ENCODE measurements at regions not wholly inside any gene's neighbourhood (a gene's known extent, or its start where the extent isn't known, plus 50 kb on each side); places are given as distances from the start of the nearest gene placed in this dataset.
A peak's percentile ranks its signal among the peaks of the same experiment; 100 is the strongest.

DNA sequence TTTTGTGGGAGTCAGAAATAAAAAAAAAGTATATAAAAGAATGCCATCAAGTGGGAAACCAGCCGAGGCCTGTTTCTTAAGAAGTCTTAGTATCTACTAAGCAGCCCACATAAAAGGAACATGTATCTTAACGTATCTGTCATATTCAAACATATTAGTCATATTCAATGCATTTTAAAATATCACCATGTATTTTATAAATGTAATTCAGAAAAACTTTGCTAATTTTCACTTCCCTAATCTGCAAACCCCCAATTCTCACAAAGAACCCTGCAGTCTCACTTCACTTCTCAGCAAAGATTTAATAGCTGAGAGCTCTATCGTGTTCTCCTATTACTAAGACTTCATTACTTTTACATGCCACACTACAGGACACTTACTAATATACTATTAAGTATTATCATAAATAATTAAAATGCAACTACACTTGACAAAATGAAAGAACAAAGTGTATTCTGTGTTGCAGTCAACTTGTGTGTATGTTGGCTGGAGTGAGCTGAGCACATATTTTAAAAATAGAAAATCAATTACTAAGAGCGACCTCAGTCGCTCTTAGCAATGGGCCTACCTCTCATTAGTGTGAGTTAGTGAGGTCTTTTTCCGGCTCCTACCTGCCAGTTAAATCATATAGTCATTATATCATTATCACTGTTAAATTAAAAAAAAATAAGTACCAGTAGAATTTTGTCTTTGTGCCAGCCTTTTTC, 484.3 kb downstream of the LMO4 start:
- no CpG with 5 or more reads among the region's 6 CpGs for WGBS, 2 experiments (ENCODE audit: insufficient coverage in 2 of 2)
- H3K27ac ChIP-seq (ENCODE audit: low read depth, low read length, severe bottlenecking), result no peak overlapping the region
- H3K4me3 ChIP-seq (ENCODE audit: extremely low read depth, insufficient read depth, low read length, poor library complexity, severe bottlenecking), result no peak overlapping the region
- no peaks in the 10 kb centered on the region for H3K36me3 ChIP-seq (ENCODE audit: control insufficient read depth, insufficient read depth, low read length)
- no peaks in the 10 kb centered on the region for H3K4me1 ChIP-seq (ENCODE audit: control insufficient read depth, insufficient read depth, low read length, poor library complexity, severe bottlenecking)
- no peaks in the 10 kb centered on the region for H3K9me3 ChIP-seq (ENCODE audit: control insufficient read depth, low read length)

GRCh38 chr1:87814573-87814972, 485.9 kb downstream of the LMO4 start:
- Histone ChIP-seq H3K4me1 (ENCODE audit: control insufficient read depth, insufficient read depth, low read length, poor library complexity, severe bottlenecking) (no peaks in the 10 kb centered on the region), H3K9me3 (ENCODE audit: control insufficient read depth, low read length) (no peaks in the 10 kb centered on the region), H3K36me3 (ENCODE audit: control insufficient read depth, insufficient read depth, low read length) (no peaks in the 10 kb centered on the region), H3K27ac (ENCODE audit: low read depth, low read length, severe bottlenecking) (no peak overlapping the region), H3K4me3 (ENCODE audit: extremely low read depth, insufficient read depth, low read length, poor library complexity, severe bottlenecking) (no peak overlapping the region)
- no CpG with 5 or more reads among the region's 1 CpG for WGBS, 2 experiments (ENCODE audit: insufficient coverage in 2 of 2)

GRCh38 chr1:87816646-87817045, 488.0 kb downstream of the LMO4 start:
- Histone ChIP-seq H3K27ac (ENCODE audit: low read depth, low read length, severe bottlenecking) (no peak overlapping the region), H3K4me3 (ENCODE audit: extremely low read depth, insufficient read depth, low read length, poor library complexity, severe bottlenecking) (no peak overlapping the region), H3K4me1 (ENCODE audit: control insufficient read depth, insufficient read depth, low read length, poor library complexity, severe bottlenecking) (no peaks in the 10 kb centered on the region), H3K9me3 (ENCODE audit: control insufficient read depth, low read length) (no peaks in the 10 kb centered on the region), H3K36me3 (ENCODE audit: control insufficient read depth, insufficient read depth, low read length) (no peaks in the 10 kb centered on the region)
- 88 to 89% methylated on average over 3 of the region's 3 CpGs for WGBS, 2 experiments (ENCODE audit: insufficient coverage in 2 of 2)

DNA sequence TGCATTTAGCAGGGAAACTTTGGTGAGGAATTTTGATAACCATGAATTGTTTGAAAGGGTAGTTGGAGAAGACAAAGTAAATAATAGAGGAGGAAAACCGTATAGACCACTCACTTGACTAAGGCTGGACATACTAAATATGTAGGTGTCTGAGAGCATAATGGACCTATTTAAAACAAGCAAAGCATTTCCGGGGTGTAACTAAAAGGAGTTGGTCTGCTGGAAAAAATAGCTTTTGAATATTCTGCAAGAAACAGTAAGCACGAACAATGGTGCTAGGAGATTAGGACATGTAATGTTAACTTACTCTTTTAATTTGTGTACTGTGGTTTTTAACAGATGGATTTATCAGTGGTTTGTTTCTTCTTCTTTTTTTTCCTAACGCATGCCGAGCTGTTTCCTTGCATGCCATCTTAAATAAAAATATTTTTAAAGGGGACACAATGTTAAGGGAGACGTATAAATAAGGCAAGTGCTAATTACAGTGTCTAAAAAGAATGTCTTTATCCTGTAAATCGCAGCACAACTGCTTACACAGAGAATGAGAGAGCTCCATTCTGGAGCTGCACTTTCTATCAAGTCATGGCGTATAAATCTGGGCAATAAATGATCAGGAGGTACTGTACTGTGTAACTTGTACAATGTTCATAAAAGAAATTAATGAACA, 492.1 kb downstream of the LMO4 start:
- WGBS, 2 experiments (ENCODE audit: insufficient coverage in 2 of 2), result 94 to 95% methylated on average over 3 to 5 of the region's 8 CpGs
- H3K4me3 ChIP-seq (ENCODE audit: extremely low read depth, insufficient read depth, low read length, poor library complexity, severe bottlenecking), result no peak overlapping the region

DNA sequence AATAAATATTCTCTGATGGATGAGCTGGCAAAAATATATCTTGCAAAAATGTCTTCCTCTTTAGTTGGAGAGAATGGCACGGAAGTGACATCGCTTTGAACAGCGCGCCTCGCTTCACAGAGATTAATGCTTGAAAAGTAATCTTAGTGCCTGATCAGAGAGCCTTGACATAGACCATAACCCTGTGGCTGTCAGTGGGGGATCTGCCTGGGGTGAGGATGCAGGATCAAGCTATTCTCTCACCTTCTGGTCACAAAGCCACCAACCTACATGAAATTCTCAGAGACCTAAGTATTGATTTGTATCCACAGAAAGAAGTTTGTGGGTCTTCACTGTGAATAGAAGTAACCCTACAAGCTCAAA, 492.6 kb downstream of the LMO4 start:
- H3K4me3 ChIP-seq (ENCODE audit: extremely low read depth, insufficient read depth, low read length, poor library complexity, severe bottlenecking), result no peak overlapping the region
- H3K4me1 ChIP-seq (ENCODE audit: control insufficient read depth, insufficient read depth, low read length, poor library complexity, severe bottlenecking), result no peaks in the 10 kb centered on the region
- H3K9me3 ChIP-seq (ENCODE audit: control insufficient read depth, low read length), result no peaks in the 10 kb centered on the region
- WGBS, 2 experiments (ENCODE audit: insufficient coverage in 2 of 2), result 98 to 100% methylated on average over 5 of the region's 5 CpGs
- no peaks in the 10 kb centered on the region for H3K36me3 ChIP-seq (ENCODE audit: control insufficient read depth, insufficient read depth, low read length)
- no peak overlapping the region for H3K27ac ChIP-seq (ENCODE audit: low read depth, low read length, severe bottlenecking)

More for the DNA sequence above, 492.1 kb downstream of the LMO4 start:
- no peak overlapping the region for H3K27ac ChIP-seq (ENCODE audit: low read depth, low read length, severe bottlenecking)
- no peaks in the 10 kb centered on the region for H3K36me3 ChIP-seq (ENCODE audit: control insufficient read depth, insufficient read depth, low read length)
- no peaks in the 10 kb centered on the region for H3K4me1 ChIP-seq (ENCODE audit: control insufficient read depth, insufficient read depth, low read length, poor library complexity, severe bottlenecking)
- H3K9me3 ChIP-seq (ENCODE audit: control insufficient read depth, low read length), result no peaks in the 10 kb centered on the region

GRCh38 chr1:87826681-87827251, 498.1 kb downstream of the LMO4 start:
- no peaks in the 10 kb centered on the region for H3K4me1 ChIP-seq (ENCODE audit: control insufficient read depth, insufficient read depth, low read length, poor library complexity, severe bottlenecking)
- no peaks in the 10 kb centered on the region for H3K9me3 ChIP-seq (ENCODE audit: control insufficient read depth, low read length)
- no peak overlapping the region for H3K27ac ChIP-seq (ENCODE audit: low read depth, low read length, severe bottlenecking)
- 71 to 100% methylated on average over 1 of the region's 7 CpGs for WGBS, 2 experiments (ENCODE audit: insufficient coverage in 2 of 2)
- H3K4me3 ChIP-seq (ENCODE audit: extremely low read depth, insufficient read depth, low read length, poor library complexity, severe bottlenecking), result no peak overlapping the region
- no peaks in the 10 kb centered on the region for H3K36me3 ChIP-seq (ENCODE audit: control insufficient read depth, insufficient read depth, low read length)

GRCh38 chr1:87829360-87829759, 500.7 kb downstream of the LMO4 start:
- no peak overlapping the region for H3K27ac ChIP-seq (ENCODE audit: low read depth, low read length, severe bottlenecking)
- no peaks in the 10 kb centered on the region for H3K36me3 ChIP-seq (ENCODE audit: control insufficient read depth, insufficient read depth, low read length)
- H3K4me3 ChIP-seq (ENCODE audit: extremely low read depth, insufficient read depth, low read length, poor library complexity, severe bottlenecking), result no peak overlapping the region
- H3K9me3 ChIP-seq (ENCODE audit: control insufficient read depth, low read length), result no peaks in the 10 kb centered on the region
- WGBS, 2 experiments (ENCODE audit: insufficient coverage in 2 of 2), result no CpG with 5 or more reads among the region's 4 CpGs
- no peaks in the 10 kb centered on the region for H3K4me1 ChIP-seq (ENCODE audit: control insufficient read depth, insufficient read depth, low read length, poor library complexity, severe bottlenecking)

DNA sequence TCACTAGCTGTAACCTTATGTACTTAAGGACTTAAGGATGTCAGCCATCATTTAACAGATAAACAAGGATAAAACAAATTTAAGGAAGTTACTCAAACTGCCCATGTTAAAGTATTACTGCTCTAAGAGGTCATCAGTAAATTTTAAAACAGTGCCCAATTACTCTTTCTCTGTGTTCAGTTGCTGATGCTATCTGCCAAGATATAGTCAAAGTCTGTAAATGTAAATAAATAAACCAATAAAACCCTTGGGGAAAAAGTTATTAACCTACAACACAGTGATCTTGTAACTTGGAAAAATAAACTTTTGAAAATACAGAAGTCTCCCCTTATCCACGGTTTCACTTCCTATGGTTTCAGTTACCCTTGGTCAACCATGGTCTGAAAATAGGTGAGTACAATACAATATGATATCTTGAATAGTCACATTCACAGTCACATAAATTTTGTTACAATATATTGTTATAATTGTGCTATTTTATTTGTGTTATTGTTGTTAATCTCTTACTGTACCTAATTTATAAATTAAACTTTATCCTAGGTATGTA, 501.8 kb downstream of the LMO4 start:
- WGBS, 2 experiments (ENCODE audit: insufficient coverage in 2 of 2), result no CpG with 5 or more reads among the region's 1 CpG
- no peak overlapping the region for H3K4me3 ChIP-seq (ENCODE audit: extremely low read depth, insufficient read depth, low read length, poor library complexity, severe bottlenecking)
- H3K27ac ChIP-seq (ENCODE audit: low read depth, low read length, severe bottlenecking), result no peak overlapping the region
- no peaks in the 10 kb centered on the region for H3K9me3 ChIP-seq (ENCODE audit: control insufficient read depth, low read length)
- H3K4me1 ChIP-seq (ENCODE audit: control insufficient read depth, insufficient read depth, low read length, poor library complexity, severe bottlenecking), result no peaks in the 10 kb centered on the region
- H3K36me3 ChIP-seq (ENCODE audit: control insufficient read depth, insufficient read depth, low read length), result no peaks in the 10 kb centered on the region

- Histone ChIP-seq H3K9me3 (ENCODE audit: control insufficient read depth, low read length) (no peaks in the 10 kb centered on the region), H3K4me1 (ENCODE audit: control insufficient read depth, insufficient read depth, low read length, poor library complexity, severe bottlenecking) (no peaks in the 10 kb centered on the region), H3K27ac (ENCODE audit: low read depth, low read length, severe bottlenecking) (no peak overlapping the region), H3K36me3 (ENCODE audit: control insufficient read depth, insufficient read depth, low read length) (no peaks in the 10 kb centered on the region), H3K4me3 (ENCODE audit: extremely low read depth, insufficient read depth, low read length, poor library complexity, severe bottlenecking) (no peak overlapping the region)
- 96 to 100% methylated on average over 3 of the region's 5 CpGs for WGBS, 2 experiments (ENCODE audit: insufficient coverage in 2 of 2)
Measured at GRCh38 chr1:87833166-87833565, 504.5 kb downstream of the LMO4 start.

DNA sequence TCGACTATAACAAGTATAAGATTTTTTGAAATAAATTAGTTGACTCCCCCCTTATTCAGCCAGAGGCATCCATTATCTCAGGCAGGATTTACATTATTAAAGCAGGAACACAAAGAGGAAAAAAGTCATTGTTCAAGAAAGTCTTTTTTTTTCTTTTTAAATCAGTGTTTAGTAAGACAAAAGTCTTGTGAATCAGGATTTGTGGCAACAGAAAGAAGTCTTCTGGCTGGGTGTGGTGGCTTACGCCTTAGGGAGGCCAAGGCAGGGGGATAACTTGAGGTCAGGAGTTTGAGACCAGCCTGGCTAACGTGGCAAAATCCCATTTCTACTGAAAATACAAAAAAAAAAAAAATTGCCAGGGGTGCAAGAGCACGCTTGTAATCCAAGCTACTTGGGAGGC, 505.5 kb downstream of the LMO4 start:
- WGBS, 2 experiments (ENCODE audit: insufficient coverage in 2 of 2), result no CpG with 5 or more reads among the region's 4 CpGs
- H3K9me3 ChIP-seq (ENCODE audit: control insufficient read depth, low read length), result no peaks in the 10 kb centered on the region
- no peaks in the 10 kb centered on the region for H3K4me1 ChIP-seq (ENCODE audit: control insufficient read depth, insufficient read depth, low read length, poor library complexity, severe bottlenecking)
- no peaks in the 10 kb centered on the region for H3K36me3 ChIP-seq (ENCODE audit: control insufficient read depth, insufficient read depth, low read length)
- H3K4me3 ChIP-seq (ENCODE audit: extremely low read depth, insufficient read depth, low read length, poor library complexity, severe bottlenecking), result no peak overlapping the region
- H3K27ac ChIP-seq (ENCODE audit: low read depth, low read length, severe bottlenecking), result no peak overlapping the region

DNA sequence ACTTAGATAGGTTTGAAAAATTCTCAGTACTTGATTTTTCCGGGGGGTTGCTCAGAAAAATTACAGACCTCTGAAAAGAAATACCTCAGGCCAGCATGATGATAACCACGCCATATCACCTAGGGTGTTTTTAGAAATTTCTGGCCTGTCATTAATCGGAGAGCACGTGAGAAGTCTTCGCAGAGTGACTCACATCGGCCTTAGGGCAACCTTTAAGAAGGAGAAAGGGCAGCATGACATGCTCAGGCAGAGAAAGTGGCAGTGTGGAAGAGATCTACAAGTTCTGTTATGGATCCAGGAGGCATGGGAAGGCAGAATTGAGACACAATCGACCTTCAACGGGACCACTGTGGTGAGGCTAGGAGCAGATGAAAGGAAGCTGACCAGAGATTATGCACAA, 506.3 kb downstream of the LMO4 start:
- no peaks in the 10 kb centered on the region for H3K4me1 ChIP-seq (ENCODE audit: control insufficient read depth, insufficient read depth, low read length, poor library complexity, severe bottlenecking)
- H3K27ac ChIP-seq (ENCODE audit: low read depth, low read length, severe bottlenecking), result peak overlapping the region; percentile 11
- no peaks in the 10 kb centered on the region for H3K9me3 ChIP-seq (ENCODE audit: control insufficient read depth, low read length)
- H3K4me3 ChIP-seq (ENCODE audit: extremely low read depth, insufficient read depth, low read length, poor library complexity, severe bottlenecking), result no peak overlapping the region
- H3K36me3 ChIP-seq (ENCODE audit: control insufficient read depth, insufficient read depth, low read length), result no peaks in the 10 kb centered on the region
- 92 to 94% methylated on average over 7 to 8 of the region's 8 CpGs for WGBS, 2 experiments (ENCODE audit: insufficient coverage in 2 of 2)

Data from mesodermal cell (in vitro differentiated cells).